PC-3 (cell line): ENCODE measurements at regions not wholly inside any gene's neighbourhood (a gene's known extent, or its start where the extent isn't known, plus 50 kb on each side); places are given as distances from the start of the nearest gene placed in this dataset.

ENCODE experiments used
- ATAC-seq: fragments of 200-7000 bp; cut with Tn5 transposase; 2 replicates; pipeline ENCODE4 v1.9.1; 2020; ENCODE audit warnings: mild to moderate bottlenecking, moderate library complexity
- BruUV-seq: library from RNA; stranded (reverse); fragments of 400-500 nt; replicated peaks from 2 replicates; lab custom pipeline; 2021; lab: Mats Ljungman, UMichigan
- CTCF ChIA-PET: fragments of 300-600 bp; sonication (Branson Sonifier 250); formaldehyde crosslinking; loops from one replicate; lab custom pipeline; 2022; ENCODE audit warnings: antibody characterized with exemption; lab: Charles Lee
- POLR2A ChIA-PET: fragments of 300-600 bp; sonication (Branson Sonifier 250); formaldehyde crosslinking; loops from one replicate; lab custom pipeline; 2022; ENCODE audit warnings: antibody characterized with exemption; ENCODE audit not compliant: unreplicated experiment; lab: Charles Lee
- DNase-seq: peaks from one replicate; pipeline ENCODE4 v3.0.0-alpha.2; 2015
- H2AFZ ChIP-seq: fragments of 300-600 bp; sonication (generic); 2 replicates; pipeline ENCODE4 v1.6.0; 2016; ENCODE audit warnings: antibody characterized with exemption, low read length
- H3F3A ChIP-seq: fragments of 300-600 bp; sonication (generic); one replicate; pipeline ENCODE4 v1.6.0; 2017; ENCODE audit warnings: antibody characterized with exemption, low read length, control low read depth, mild to moderate bottlenecking; ENCODE audit not compliant: unreplicated experiment
- H3K27ac ChIP-seq: fragments of 300-600 bp; sonication (generic); 2 replicates; pipeline ENCODE4 v1.5.1; 2016; ENCODE audit warnings: mild to moderate bottlenecking, low read length
- H3K27me3 ChIP-seq: fragments of 300-600 bp; sonication (generic); 2 replicates; pipeline ENCODE4 v1.6.1; 2016; ENCODE audit warnings: low read length, mixed read lengths
- H3K36me3 ChIP-seq: fragments of 300-600 bp; sonication (generic); 2 replicates; pipeline ENCODE4 v1.6.1; 2016; ENCODE audit warnings: low read depth, mixed run types, low read length, mixed read lengths
- H3K4me1 ChIP-seq: fragments of 300-600 bp; sonication (generic); 2 replicates; pipeline ENCODE4 v1.5.1; 2016; ENCODE audit warnings: low read length; ENCODE audit not compliant: insufficient read depth
- H3K4me2 ChIP-seq: fragments of 300-600 bp; sonication (generic); 2 replicates; pipeline ENCODE4 v1.6.0; 2016; ENCODE audit warnings: low read length
- H3K4me3 ChIP-seq: fragments of 300-600 bp; sonication (generic); 2 replicates; pipeline ENCODE4 v1.5.1; 2016; ENCODE audit warnings: mild to moderate bottlenecking, low read length, mixed read lengths
- H3K79me2 ChIP-seq: fragments of 300-600 bp; sonication (generic); 2 replicates; pipeline ENCODE4 v1.6.1; 2017; ENCODE audit warnings: low read length, mixed read lengths
- H3K9ac ChIP-seq: fragments of 300-600 bp; sonication (generic); 2 replicates; pipeline ENCODE4 v1.6.0; 2016; ENCODE audit warnings: mild to moderate bottlenecking, low read length
- H3K9me2 ChIP-seq: fragments of 300-600 bp; sonication (generic); replicated peaks from 2 replicates; pipeline ENCODE4 v1.6.1; 2016; ENCODE audit warnings: mixed run types, low read length, mixed read lengths
- H3K9me3 ChIP-seq: fragments of 300-600 bp; sonication (generic); 2 replicates; pipeline ENCODE4 v1.6.1; 2016; ENCODE audit warnings: low read length, mixed read lengths
- H4K20me1 ChIP-seq: fragments of 300-600 bp; sonication (generic); 2 replicates; pipeline ENCODE4 v1.6.1; 2016; ENCODE audit warnings: low read length, mixed read lengths
- CTCF ChIP-seq: fragments of 300-600 bp; sonication (generic); conservative IDR thresholded peaks from 2 replicates; pipeline ENCODE4 v1.5.1; 2017; ENCODE audit warnings: antibody characterized with exemption, low read depth, mild to moderate bottlenecking, low read length
- EZH2 ChIP-seq: fragments of 300-600 bp; sonication (generic); IDR thresholded peaks from one replicate; pipeline ENCODE4 v1.6.1; 2017; ENCODE audit warnings: antibody characterized with exemption, mild to moderate bottlenecking, low read length; ENCODE audit not compliant: unreplicated experiment
- EZH2phosphoT487 ChIP-seq: fragments of 300-600 bp; sonication (generic); IDR thresholded peaks from 2 replicates; pipeline ENCODE4 v1.6.1; 2018; ENCODE audit warnings: mild to moderate bottlenecking, antibody characterized with exemption, low read length, borderline replicate concordance
- intact Hi-C: fragments of 100-400 bp; cut with micrococcal nuclease; formaldehyde crosslinking; loops from 2 replicates; pipeline ENCODE4 v1.9.0; 2023

GRCh38 chr7:118590107-118590506 lies 365.6 kb downstream of the ANKRD7 start:
- CTCF ChIA-PET, result no interaction called here
- H3K4me2 ChIP-seq, result no peak overlapping the region
- no peak overlapping the region for H3K4me3 ChIP-seq
- peak; percentile 31; the same call in 1 of the 2 replicates for TF ChIP-seq CTCF
- TF ChIP-seq EZH2phosphoT487, result no peak
- H3K9ac ChIP-seq, result no peak overlapping the region
- no peaks in the 10 kb centered on the region for H3K9me3 ChIP-seq
- H4K20me1 ChIP-seq, result no peaks in the 10 kb centered on the region
- H2AFZ ChIP-seq, result no peak overlapping the region
- peak; percentile 12 for DNase-seq
- H3K79me2 ChIP-seq, result no peaks in the 10 kb centered on the region
- no peak overlapping the region for H3K27ac ChIP-seq
- peak; percentile 33; the same call in 1 of the 2 replicates for ATAC-seq
- no peaks in the 10 kb centered on the region for H3K9me2 ChIP-seq
- H3K36me3 ChIP-seq, result no peaks in the 10 kb centered on the region
- POLR2A ChIA-PET, result no interaction called here
- no peaks in the 10 kb centered on the region for H3F3A ChIP-seq
- no peaks in the 10 kb centered on the region for H3K4me1 ChIP-seq
- no peaks in the 10 kb centered on the region for H3K27me3 ChIP-seq
- intact Hi-C loops, result loop anchor here (1.0 kb wide), 1 partner anchor 237 kb away; no protein-coding TSS in a partner anchor
- no TSS peak for BruUV-seq

- Histone ChIP-seq H3K9ac (no peak overlapping the region), H3K4me3 (no peak overlapping the region), H3K27me3 (no peaks in the 10 kb centered on the region), H3K9me2 (no peaks in the 10 kb centered on the region), H2AFZ (no peak overlapping the region), H3K4me2 (no peak overlapping the region), H3K4me1 (no peaks in the 10 kb centered on the region), H3F3A (no peaks in the 10 kb centered on the region), H3K9me3 (0 out of 2 replicates have a peak, but pooled peaks cover 8% of the 10 kb centered on the region), H3K79me2 (no peaks in the 10 kb centered on the region), H3K36me3 (no peaks in the 10 kb centered on the region), H3K27ac (no peak overlapping the region), H4K20me1 (no peaks in the 10 kb centered on the region)
- intact Hi-C loops, result no loop called here
- no peak for TF ChIP-seq CTCF
- no peak for TF ChIP-seq EZH2phosphoT487
- TF ChIP-seq EZH2, result no peak
- DNase-seq, result no peak
- BruUV-seq, result no TSS peak
- ChIA-PET CTCF (no interaction called here), POLR2A (no interaction called here)
- no peak for ATAC-seq
Measured at GRCh38 chr7:118602090-118602489, 377.6 kb downstream of the ANKRD7 start.

- H3K4me1 ChIP-seq, result no peaks in the 10 kb centered on the region
Measured at GRCh38 chr7:118606602-118607001, 382.1 kb downstream of the ANKRD7 start.

More at GRCh38 chr7:118606602-118607001, 382.1 kb downstream of the ANKRD7 start:
- H3K27me3 ChIP-seq, result no peaks in the 10 kb centered on the region
- no TSS peak for BruUV-seq
- intact Hi-C loops, result no loop called here
- CTCF ChIA-PET, result no interaction called here
- DNase-seq (no peak), ATAC-seq (no peak)
- H3K9ac ChIP-seq, result no peak overlapping the region
- 0 out of 2 replicates have a peak, but pooled peaks cover 5% of the 10 kb centered on the region for H3K9me3 ChIP-seq
- no peaks in the 10 kb centered on the region for H4K20me1 ChIP-seq
- H3K27ac ChIP-seq, result no peak overlapping the region
- H3K9me2 ChIP-seq, result no peaks in the 10 kb centered on the region
- POLR2A ChIA-PET, result no interaction called here
- H3K36me3 ChIP-seq, result no peaks in the 10 kb centered on the region
- no peak overlapping the region for H2AFZ ChIP-seq
- TF ChIP-seq EZH2 (no peak), CTCF (no peak), EZH2phosphoT487 (no peak)
- no peaks in the 10 kb centered on the region for H3F3A ChIP-seq
- H3K4me3 ChIP-seq, result no peak overlapping the region
- no peak overlapping the region for H3K4me2 ChIP-seq
- H3K79me2 ChIP-seq, result no peaks in the 10 kb centered on the region
